Endothelial cell of umbilical vein (primary cell): ENCODE measurements at regions not wholly inside any gene's neighbourhood (a gene's known extent, or its start where the extent isn't known, plus 50 kb on each side); places are given as distances from the start of the nearest gene placed in this dataset.

Experiments used
- BruUV-seq: library from RNA; stranded (reverse); fragments of 400-500 nt; replicated peaks from 2 replicates; lab custom pipeline; 2021; lab: Mats Ljungman, UMichigan
- CTCF ChIA-PET: fragments of 300-600, 350-600 bp; sonication (Branson Sonifier 250); formaldehyde crosslinking; loops from one replicate; lab custom pipeline; 2021; ENCODE audit warnings: antibody characterized with exemption, inconsistent platforms; lab: Charles Lee
- POLR2A ChIA-PET: fragments of 300-600, 350-600 bp; sonication (Branson Sonifier 250); formaldehyde crosslinking; loops from one replicate; lab custom pipeline; 2021; ENCODE audit warnings: antibody characterized with exemption, inconsistent platforms; lab: Charles Lee
- DNase-seq: peaks from one replicate; pipeline ENCODE4 v3.0.0-alpha.2; 2011; ENCODE audit warnings: low read depth, low spot score
- FAIRE-seq: peaks from 2 replicates; lab custom pipeline; 2011; peaks lifted over from hg19 to GRCh38; lab: Jason Lieb, UNC
- H2AFZ ChIP-seq: 2 replicates; pipeline ENCODE4 v1.6.0; 2012; ENCODE audit warnings: low read depth, low read length, control low read depth, inconsistent platforms
- H3K27ac ChIP-seq: 2 replicates; pipeline ENCODE4 v1.5.1; 2011; ENCODE audit warnings: low read depth, mild to moderate bottlenecking, control low read depth, low read length, moderate library complexity; ENCODE audit not compliant: insufficient read depth
- H3K27me3 ChIP-seq, 2 experiments: 2 replicates each; pipeline versions ENCODE4 v1.6.0 to v1.6.1; 2011; ENCODE audit warnings: low read length in 2 of 2, mixed read lengths in 1 of 2; ENCODE audit not compliant: control insufficient read depth in 2 of 2, insufficient read depth in 2 of 2
- H3K36me3 ChIP-seq, 2 experiments: 2 replicates in 1 of 2; 3 replicates in 1 of 2; pipeline ENCODE4 v1.5.1; 2011; ENCODE audit warnings: low read length in 2 of 2, mild to moderate bottlenecking in 1 of 2, moderate library complexity in 1 of 2; ENCODE audit not compliant: control insufficient read depth in 2 of 2, insufficient read depth in 2 of 2; ENCODE audit errors: extremely low read depth in 1 of 2
- H3K4me1 ChIP-seq: 3 replicates; pipeline ENCODE4 v1.5.1; 2011; ENCODE audit warnings: mild to moderate bottlenecking, low read length; ENCODE audit not compliant: control insufficient read depth, insufficient read depth; ENCODE audit errors: extremely low read depth
- H3K4me2 ChIP-seq: 2 replicates; pipeline ENCODE4 v1.6.1; 2011; ENCODE audit warnings: low read length, control low read depth, mixed read lengths; ENCODE audit not compliant: insufficient read depth
- H3K4me3 ChIP-seq, 3 experiments: fragments of 200-600 bp in 1 of 3; sonication (generic), shearing (Covaris generic) in 1 of 3; replicated peaks in 1 of 3; 2 replicates each; pipeline ENCODE4 v1.5.1; 2011 to 2016; ENCODE audit warnings: control low read depth in 3 of 3, low read length in 3 of 3, mild to moderate bottlenecking in 2 of 3, inconsistent platforms in 1 of 3, low read depth in 1 of 3, moderate library complexity in 1 of 3; ENCODE audit not compliant: insufficient read depth in 1 of 3
- H3K79me2 ChIP-seq: 2 replicates; pipeline ENCODE4 v1.6.0; 2012; ENCODE audit warnings: low read length, inconsistent platforms; ENCODE audit not compliant: control insufficient read depth, insufficient read depth
- H3K9ac ChIP-seq: replicated peaks from 2 replicates; pipeline ENCODE3; 2011; ENCODE audit warnings: low read length, control low read depth; ENCODE audit not compliant: insufficient read depth; ENCODE audit errors: extremely low read depth
- H3K9me1 ChIP-seq: replicated peaks from 3 replicates; pipeline ENCODE4 v1.6.0; 2011; ENCODE audit warnings: mild to moderate bottlenecking, low read length; ENCODE audit not compliant: control insufficient read depth, insufficient read depth; ENCODE audit errors: extremely low read depth
- H3K9me3 ChIP-seq: replicated peaks from 2 replicates; pipeline ENCODE4 v1.5.1; 2012; ENCODE audit warnings: low read length, inconsistent platforms; ENCODE audit not compliant: control insufficient read depth, insufficient read depth
- H4K20me1 ChIP-seq: replicated peaks from 2 replicates; pipeline ENCODE3; 2011; ENCODE audit warnings: mild to moderate bottlenecking, low read length; ENCODE audit not compliant: control insufficient read depth, insufficient read depth; ENCODE audit errors: extremely low read depth
- EZH2 ChIP-seq: IDR thresholded peaks from 2 replicates; pipeline ENCODE4 v1.6.1; 2012; ENCODE audit warnings: borderline replicate concordance, low read depth, mild to moderate bottlenecking, moderate library complexity, low read length, inconsistent platforms; ENCODE audit not compliant: severe bottlenecking
- FOS ChIP-seq: IDR thresholded peaks from 2 replicates; pipeline ENCODE4 v1.6.1; 2011; ENCODE audit warnings: mild to moderate bottlenecking, low read length, moderate library complexity, borderline replicate concordance; ENCODE audit not compliant: insufficient read depth
- GATA2 ChIP-seq: IDR thresholded peaks from 2 replicates; pipeline ENCODE4 v1.7.0; 2011; ENCODE audit warnings: low read depth, mild to moderate bottlenecking, moderate library complexity, mixed read lengths, low read length; ENCODE audit not compliant: insufficient read length, insufficient read depth
- JUN ChIP-seq: IDR thresholded peaks from 2 replicates; pipeline ENCODE4 v1.6.1; 2011; ENCODE audit warnings: borderline replicate concordance, low read depth; ENCODE audit not compliant: insufficient read length, insufficient read depth
- MAX ChIP-seq: IDR thresholded peaks from 2 replicates; pipeline ENCODE4 v1.6.1; 2011; ENCODE audit not compliant: insufficient read depth, insufficient read length
- MYC ChIP-seq: IDR thresholded peaks from one replicate; pipeline ENCODE4 v1.6.1; 2011; ENCODE audit warnings: mild to moderate bottlenecking, low read depth, low read length
- POLR2A ChIP-seq: IDR thresholded peaks from 2 replicates; pipeline ENCODE4 v1.6.1; 2012; ENCODE audit warnings: low read depth, mild to moderate bottlenecking, control low read depth, low read length
- POLR2AphosphoS5 ChIP-seq: IDR thresholded peaks from 2 replicates; pipeline ENCODE4 v1.6.1; 2012; ENCODE audit warnings: low read depth, mild to moderate bottlenecking, control low read depth, low read length, moderate library complexity; ENCODE audit not compliant: insufficient read depth
- dilution Hi-C: fragments of 300-500 bp; cut with MboI; formaldehyde crosslinking; loops from one replicate; pipeline ENCODE4 v1.15.0; 2019; ENCODE audit warnings: low sequenced_read_pairs; ENCODE audit not compliant: extremely low pct_ligation_motif_present
- intact Hi-C: fragments of 100-400 bp; cut with micrococcal nuclease; formaldehyde crosslinking; loops from one replicate; pipeline ENCODE4 v1.10.0; 2022
- TF ChIP-seq, protein P1 (sequence below), 2 donors: IDR thresholded peaks; 1 replicate in 1 of 2; 2 replicates in 1 of 2; pipeline ENCODE4 v1.5.1; 2011; ENCODE audit warnings: low read length in 2 of 2, mild to moderate bottlenecking in 2 of 2, moderate library complexity in 2 of 2, control low read depth in 1 of 2, inconsistent platforms in 1 of 2, low read depth in 1 of 2; ENCODE audit not compliant: insufficient read depth in 1 of 2; ENCODE audit errors: extremely low read depth in 1 of 2

DNA sequence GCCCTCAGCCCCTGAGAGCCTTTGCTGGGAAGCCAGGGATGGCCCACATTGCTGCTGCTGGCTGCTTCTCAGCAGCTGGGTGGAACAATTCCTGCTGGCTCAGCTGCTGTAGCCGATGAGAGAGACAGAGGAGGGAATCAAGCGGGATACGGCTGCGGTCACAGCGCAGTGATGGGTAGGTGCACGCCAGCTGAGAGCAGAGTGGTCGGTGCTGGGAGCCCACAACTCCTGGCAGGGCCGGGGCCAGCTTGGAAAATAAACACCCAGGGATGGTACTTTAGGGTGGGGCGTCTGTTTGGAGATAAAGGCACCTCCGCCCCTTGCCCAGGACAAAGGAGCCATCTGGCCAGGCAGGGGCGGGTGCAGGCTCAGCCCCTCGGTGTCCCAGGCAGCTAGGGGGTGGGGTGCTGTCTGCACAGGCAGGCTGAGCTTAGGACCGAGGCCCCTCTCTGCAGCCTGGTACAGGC, 480.5 kb downstream of the MIAT start:
- no peaks in the 10 kb centered on the region for H3K36me3 ChIP-seq
- peaks cover 29% of the 10 kb centered on the region for H3K4me1 ChIP-seq
- no peaks in the 10 kb centered on the region for H4K20me1 ChIP-seq
- H3K4me2 ChIP-seq, result no peak overlapping the region
- BruUV-seq, result no TSS peak
- TF ChIP-seq POLR2A (no peak), FOS (no peak), JUN (no peak), MYC (no peak), EZH2 (no peak), MAX (no peak), POLR2AphosphoS5 (no peak), GATA2 (no peak)
- TF ChIP-seq, protein P1, sequence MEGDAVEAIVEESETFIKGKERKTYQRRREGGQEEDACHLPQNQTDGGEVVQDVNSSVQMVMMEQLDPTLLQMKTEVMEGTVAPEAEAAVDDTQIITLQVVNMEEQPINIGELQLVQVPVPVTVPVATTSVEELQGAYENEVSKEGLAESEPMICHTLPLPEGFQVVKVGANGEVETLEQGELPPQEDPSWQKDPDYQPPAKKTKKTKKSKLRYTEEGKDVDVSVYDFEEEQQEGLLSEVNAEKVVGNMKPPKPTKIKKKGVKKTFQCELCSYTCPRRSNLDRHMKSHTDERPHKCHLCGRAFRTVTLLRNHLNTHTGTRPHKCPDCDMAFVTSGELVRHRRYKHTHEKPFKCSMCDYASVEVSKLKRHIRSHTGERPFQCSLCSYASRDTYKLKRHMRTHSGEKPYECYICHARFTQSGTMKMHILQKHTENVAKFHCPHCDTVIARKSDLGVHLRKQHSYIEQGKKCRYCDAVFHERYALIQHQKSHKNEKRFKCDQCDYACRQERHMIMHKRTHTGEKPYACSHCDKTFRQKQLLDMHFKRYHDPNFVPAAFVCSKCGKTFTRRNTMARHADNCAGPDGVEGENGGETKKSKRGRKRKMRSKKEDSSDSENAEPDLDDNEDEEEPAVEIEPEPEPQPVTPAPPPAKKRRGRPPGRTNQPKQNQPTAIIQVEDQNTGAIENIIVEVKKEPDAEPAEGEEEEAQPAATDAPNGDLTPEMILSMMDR (IDR thresholded peaks at IDR 0.05; ENCODE audit: extremely low read depth in 1 of 2, insufficient read depth in 1 of 2, low read depth in 1 of 2, low read length in 2 of 2), result no peak
- H3K79me2 ChIP-seq, result no peaks in the 10 kb centered on the region
- no peaks in the 10 kb centered on the region for H3K27me3 ChIP-seq
- H2AFZ ChIP-seq, result no peak overlapping the region
- FAIRE-seq (no peak), DNase-seq (no peak)
- POLR2A ChIA-PET, result no interaction called here
- H3K9me3 ChIP-seq, result no peaks in the 10 kb centered on the region
- dilution Hi-C loops (no loop called here), intact Hi-C loops (no loop called here)
- CTCF ChIA-PET, result interaction anchor here (1.0 to 1.6 kb wide), 3 partner anchors 14 to 193 kb away, joined by 4 to 6 read pairs (median 4); no protein-coding TSS in a partner anchor
- H3K9me1 ChIP-seq, result no peaks in the 10 kb centered on the region
- H3K4me3 ChIP-seq, result no peak overlapping the region
- no peak overlapping the region for H3K9ac ChIP-seq
- H3K27ac ChIP-seq, result no peak overlapping the region
